ENCODE measurements at regions not wholly inside any gene's neighbourhood (a gene's known extent, or its start where the extent isn't known, plus 50 kb on each side); places are given as distances from the start of the nearest gene placed in this dataset.

- Histone ChIP-seq H3K36me3 (ENCODE audit: control insufficient read depth in 2 of 2, extremely low read depth in 1 of 2, insufficient read depth in 2 of 2, low read length in 2 of 2) (no peaks in the 10 kb centered on the region), H3K9ac (replicated peaks; ENCODE audit: extremely low read depth, insufficient read depth, low read length) (no peak overlapping the region), H3K27ac (ENCODE audit: insufficient read depth, low read depth, low read length) (no peak overlapping the region), H3K27me3 (ENCODE audit: control insufficient read depth in 2 of 2, insufficient read depth in 2 of 2, low read length in 2 of 2) (no peaks in the 10 kb centered on the region), H4K20me1 (replicated peaks; ENCODE audit: control insufficient read depth, extremely low read depth, insufficient read depth, low read length) (no peaks in the 10 kb centered on the region), H3K4me2 (ENCODE audit: insufficient read depth, low read length) (no peak overlapping the region), H3K4me1 (ENCODE audit: control insufficient read depth, extremely low read depth, insufficient read depth, low read length) (no peaks in the 10 kb centered on the region), H3K9me3 (replicated peaks; ENCODE audit: control insufficient read depth, insufficient read depth, low read length) (no peaks in the 10 kb centered on the region), H3K4me3 (replicated peaks in 1 of 3; ENCODE audit: insufficient read depth in 1 of 3, low read depth in 1 of 3, low read length in 3 of 3) (no peak overlapping the region), H3K79me2 (ENCODE audit: control insufficient read depth, insufficient read depth, low read length) (no peaks in the 10 kb centered on the region), H2AFZ (ENCODE audit: low read depth, low read length) (no peak overlapping the region), H3K9me1 (replicated peaks; ENCODE audit: control insufficient read depth, extremely low read depth, insufficient read depth, low read length) (no peaks in the 10 kb centered on the region)
- TF ChIP-seq MYC (IDR thresholded peaks at IDR 0.05; ENCODE audit: low read depth, low read length), result no peak
- no peak for TF ChIP-seq GATA2 (IDR thresholded peaks at IDR 0.05; ENCODE audit: insufficient read depth, insufficient read length, low read depth, low read length)
- TF ChIP-seq POLR2A (IDR thresholded peaks at IDR 0.05; ENCODE audit: low read depth, low read length), result no peak
- TF ChIP-seq, protein P1, sequence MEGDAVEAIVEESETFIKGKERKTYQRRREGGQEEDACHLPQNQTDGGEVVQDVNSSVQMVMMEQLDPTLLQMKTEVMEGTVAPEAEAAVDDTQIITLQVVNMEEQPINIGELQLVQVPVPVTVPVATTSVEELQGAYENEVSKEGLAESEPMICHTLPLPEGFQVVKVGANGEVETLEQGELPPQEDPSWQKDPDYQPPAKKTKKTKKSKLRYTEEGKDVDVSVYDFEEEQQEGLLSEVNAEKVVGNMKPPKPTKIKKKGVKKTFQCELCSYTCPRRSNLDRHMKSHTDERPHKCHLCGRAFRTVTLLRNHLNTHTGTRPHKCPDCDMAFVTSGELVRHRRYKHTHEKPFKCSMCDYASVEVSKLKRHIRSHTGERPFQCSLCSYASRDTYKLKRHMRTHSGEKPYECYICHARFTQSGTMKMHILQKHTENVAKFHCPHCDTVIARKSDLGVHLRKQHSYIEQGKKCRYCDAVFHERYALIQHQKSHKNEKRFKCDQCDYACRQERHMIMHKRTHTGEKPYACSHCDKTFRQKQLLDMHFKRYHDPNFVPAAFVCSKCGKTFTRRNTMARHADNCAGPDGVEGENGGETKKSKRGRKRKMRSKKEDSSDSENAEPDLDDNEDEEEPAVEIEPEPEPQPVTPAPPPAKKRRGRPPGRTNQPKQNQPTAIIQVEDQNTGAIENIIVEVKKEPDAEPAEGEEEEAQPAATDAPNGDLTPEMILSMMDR (IDR thresholded peaks at IDR 0.05; ENCODE audit: extremely low read depth in 1 of 2, insufficient read depth in 1 of 2, low read depth in 1 of 2, low read length in 2 of 2), result no peak
- no peak for TF ChIP-seq EZH2 (IDR thresholded peaks at IDR 0.05; ENCODE audit: borderline replicate concordance, low read depth, low read length, severe bottlenecking)
- TF ChIP-seq MAX (IDR thresholded peaks at IDR 0.05; ENCODE audit: insufficient read depth, insufficient read length), result no peak
- no peak for TF ChIP-seq JUN (IDR thresholded peaks at IDR 0.05; ENCODE audit: borderline replicate concordance, insufficient read depth, insufficient read length, low read depth)
- no peak for TF ChIP-seq POLR2AphosphoS5 (IDR thresholded peaks at IDR 0.05; ENCODE audit: insufficient read depth, low read depth, low read length)
- no peak for TF ChIP-seq FOS (IDR thresholded peaks at IDR 0.05; ENCODE audit: borderline replicate concordance, insufficient read depth, low read length)
- dilution Hi-C loops (cut with MboI; ENCODE audit: extremely low pct_ligation_motif_present, low sequenced_read_pairs), result no loop called here
- BruUV-seq (replicated peaks), result no TSS peak
- ChIA-PET CTCF (no interaction called here), POLR2A (no interaction called here)
- no peak for FAIRE-seq
- intact Hi-C loops (cut with micrococcal nuclease), result no loop called here
- DNase-seq (ENCODE audit: low read depth, low spot score), result no peak
Observed at GRCh38 chr17:33482636-33483035, 189.5 kb upstream of the ASIC2 start.

Measured in endothelial cell of umbilical vein (primary cell).